ENCODE measurements at regions not wholly inside any gene's neighbourhood (a gene's known extent, or its start where the extent isn't known, plus 50 kb on each side); places are given as distances from the start of the nearest gene placed in this dataset.

GRCh38 chr2:225820826-225821225 lies 421.3 kb downstream of the NYAP2 start:
- TF ChIP-seq CTCF (IDR thresholded peaks at IDR 0.05) (no peak), POLR2A (IDR thresholded peaks at IDR 0.05) (no peak)

Measured in heart left ventricle (tissue), 13 donors.